ENCODE measurements at regions not wholly inside any gene's neighbourhood (a gene's known extent, or its start where the extent isn't known, plus 50 kb on each side); places are given as distances from the start of the nearest gene placed in this dataset.

- TF ChIP-seq CTCF (IDR thresholded peaks at IDR 0.05): no peak
- no peak for TF ChIP-seq POLR2AphosphoS5 (IDR thresholded peaks at IDR 0.05)
- TF ChIP-seq EP300 (IDR thresholded peaks at IDR 0.05): no peak
These were observed 289.2 kb upstream of the USP24 start for GRCh38 chr1:55504306-55504731.
